ENCODE measurements at regions not wholly inside any gene's neighbourhood (a gene's known extent, or its start where the extent isn't known, plus 50 kb on each side); places are given as distances from the start of the nearest gene placed in this dataset.

DNA sequence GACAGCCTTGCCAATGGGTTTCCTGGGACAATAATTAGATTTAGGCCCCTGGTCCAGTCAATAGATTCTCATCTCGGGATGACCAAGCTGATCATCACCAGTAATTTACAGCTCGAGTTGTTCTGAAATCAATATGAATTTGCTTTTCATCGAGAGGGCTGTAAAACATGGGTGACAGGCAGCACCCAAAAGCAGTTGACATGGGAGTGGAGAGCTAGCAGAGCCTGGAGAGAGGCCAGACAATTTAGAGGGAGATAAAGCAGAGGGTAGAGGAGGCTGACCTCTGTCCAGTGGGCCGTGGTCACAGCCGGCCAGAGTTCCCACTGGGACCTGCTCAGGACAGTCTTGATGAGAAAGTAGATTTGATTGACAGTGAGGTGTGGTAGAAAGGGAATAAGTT lies 157.3 kb downstream of the ASCL4 start:
- TF ChIP-seq CTCF (IDR thresholded peaks at IDR 0.05) = no peak
- DNase-seq (ENCODE audit: low spot score) (no peak), ATAC-seq (ENCODE audit: low FRiP score) (no peak)

DNA sequence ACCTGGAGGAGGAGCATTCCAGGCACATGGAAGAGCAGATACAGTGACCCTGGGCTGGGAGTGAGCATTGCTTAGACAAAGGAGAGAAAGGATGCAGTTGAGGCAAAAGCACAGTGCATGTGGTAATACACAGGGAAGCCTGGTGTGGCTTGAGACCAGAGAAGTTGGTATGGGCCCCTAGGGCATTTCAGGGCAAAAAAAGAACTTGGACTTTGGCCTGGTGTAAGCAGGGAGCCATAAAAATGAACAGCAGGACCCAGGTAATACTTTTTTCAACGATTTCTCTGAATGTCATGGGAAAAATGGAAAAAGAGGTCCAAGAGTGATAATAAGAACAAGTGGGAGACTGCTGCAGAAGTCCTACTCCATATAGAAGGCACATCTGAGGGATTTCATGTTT lies 163.9 kb downstream of the ASCL4 start:
- DNase-seq (ENCODE audit: low spot score) (no peak), ATAC-seq (ENCODE audit: low FRiP score) (no peak)
- no peak for TF ChIP-seq CTCF (IDR thresholded peaks at IDR 0.05)

DNA sequence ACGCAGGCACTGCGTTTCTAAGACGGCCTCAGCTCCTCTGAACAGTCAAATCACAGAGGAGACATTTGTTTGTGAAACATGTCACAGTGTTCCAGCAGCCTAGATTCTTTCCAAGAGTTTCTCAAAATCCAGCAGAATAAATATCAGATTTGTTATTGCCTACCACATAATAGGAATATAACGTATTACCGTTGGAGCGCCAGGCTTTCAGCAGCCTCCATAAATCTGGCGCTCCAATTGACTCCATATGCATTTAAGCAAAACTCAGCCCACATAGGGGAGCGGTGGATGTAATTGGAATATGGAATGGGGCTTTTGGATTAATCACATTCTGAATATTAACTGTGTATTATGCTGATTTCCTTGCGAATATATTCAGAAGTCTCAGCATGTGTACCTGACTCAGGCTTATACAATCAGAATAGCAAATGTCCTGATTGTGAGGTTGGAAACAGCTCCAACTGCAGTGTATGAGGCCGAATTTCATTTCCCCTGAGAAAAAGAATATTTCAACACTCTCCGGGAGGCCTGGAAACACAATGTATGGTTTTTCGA lies 174.0 kb downstream of the ASCL4 start:
- DNase-seq (ENCODE audit: low spot score) (no peak), ATAC-seq (ENCODE audit: low FRiP score) (no peak)
- TF ChIP-seq CTCF (IDR thresholded peaks at IDR 0.05) = no peak

- TF ChIP-seq CTCF (IDR thresholded peaks at IDR 0.05) = no peak
- no peak for ATAC-seq (ENCODE audit: low FRiP score)
Measured at GRCh38 chr12:107951024-107951423, 176.5 kb downstream of the ASCL4 start.

DNA sequence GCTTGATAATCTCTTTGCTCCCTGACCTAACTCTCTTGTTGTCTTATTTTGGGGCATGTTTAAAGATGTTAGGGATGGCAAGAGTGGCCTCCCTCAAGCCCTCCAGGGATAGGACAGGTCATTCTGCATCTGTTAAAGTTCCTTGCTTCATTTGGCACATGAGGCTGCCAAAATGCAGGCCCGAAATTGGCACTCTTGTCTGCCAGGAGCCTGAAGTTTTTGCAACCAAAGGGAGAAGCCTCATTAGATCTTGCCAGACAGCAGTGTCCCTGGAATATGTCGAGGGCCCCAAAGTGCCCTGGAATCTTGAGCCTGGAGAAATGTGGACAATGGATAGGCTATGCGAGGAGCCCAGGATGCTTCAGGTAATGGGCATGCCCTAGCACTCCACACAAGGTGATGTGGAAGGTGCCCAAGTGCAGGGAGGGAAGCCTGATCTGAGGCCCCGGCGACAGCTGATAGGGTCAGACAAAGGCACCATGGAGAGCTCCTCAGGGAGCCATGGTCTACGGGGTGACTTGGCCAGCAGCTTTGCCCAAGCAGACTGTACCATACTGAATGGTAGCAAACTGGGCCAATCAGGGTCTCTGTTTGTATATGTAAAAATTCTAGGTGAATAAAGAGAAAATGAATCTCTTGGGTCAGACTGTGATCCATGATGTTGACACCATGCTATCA lies 173.0 kb upstream of the WSCD2 start:
- no peak for DNase-seq (ENCODE audit: low spot score)

More at GRCh38 chr12:107951024-107951423, 176.5 kb downstream of the ASCL4 start:
- DNase-seq (ENCODE audit: low spot score) = no peak

DNA sequence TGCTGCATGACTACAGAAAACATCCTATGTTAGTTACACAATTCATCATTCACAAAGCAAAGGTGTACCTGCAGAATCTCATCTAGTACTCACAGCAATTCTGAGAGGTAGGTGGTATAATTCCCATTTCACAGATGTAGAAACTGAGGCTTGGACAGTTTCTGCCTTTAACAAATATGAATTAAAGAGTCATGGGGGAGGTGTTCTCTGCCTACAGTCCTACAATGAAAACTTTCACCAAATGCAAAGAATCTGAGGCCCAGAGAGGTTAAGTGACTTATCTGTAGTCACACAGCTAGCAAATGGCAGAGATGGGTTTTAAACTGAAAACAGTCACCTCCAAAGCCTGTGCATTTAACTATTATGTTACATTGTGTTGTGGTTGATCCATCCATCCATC lies 171.6 kb upstream of the WSCD2 start:
- no peak for TF ChIP-seq CTCF (IDR thresholded peaks at IDR 0.05)
- ATAC-seq (ENCODE audit: low FRiP score) (no peak), DNase-seq (ENCODE audit: low spot score) (no peak)

More for the DNA sequence above, 173.0 kb upstream of the WSCD2 start:
- TF ChIP-seq CTCF (IDR thresholded peaks at IDR 0.05) = no peak
- ATAC-seq (ENCODE audit: low FRiP score) = no peak

DNA sequence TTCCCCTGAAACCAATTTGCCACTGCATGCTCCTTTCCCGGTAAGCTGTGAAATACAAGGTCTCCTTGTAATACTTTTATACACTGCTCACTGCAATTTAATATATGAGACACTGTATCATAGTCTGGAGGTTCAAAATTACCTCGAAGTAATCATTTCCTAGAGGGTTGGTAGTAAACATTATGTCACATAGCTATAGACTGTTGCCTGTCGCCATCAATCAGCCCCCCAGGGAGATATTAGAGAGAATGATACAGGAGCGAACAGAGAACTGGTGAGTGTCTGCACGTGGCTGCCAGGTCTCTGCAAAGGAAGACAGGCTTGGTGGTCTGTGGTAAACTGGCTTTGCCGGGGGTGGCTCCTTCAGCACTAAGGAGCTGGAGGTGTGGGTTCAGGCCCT lies 165.5 kb upstream of the WSCD2 start:
- no peak for TF ChIP-seq CTCF (IDR thresholded peaks at IDR 0.05)
- ATAC-seq (ENCODE audit: low FRiP score) (no peak), DNase-seq (ENCODE audit: low spot score) (no peak)
